HepG2 (cell line): ENCODE measurements at regions not wholly inside any gene's neighbourhood (a gene's known extent, or its start where the extent isn't known, plus 50 kb on each side); places are given as distances from the start of the nearest gene placed in this dataset.

Experiments used
- ATAC-seq: fragments of 200-7000 bp; cut with Tn5 transposase; 3 replicates; pipeline ENCODE4 v1.9.1; 2020; ENCODE audit warnings: mild to moderate bottlenecking, moderate library complexity
- BruUV-seq: library from RNA; stranded (reverse); fragments of 400-500 nt; replicated peaks from 2 replicates; lab custom pipeline; 2021; lab: Mats Ljungman, UMichigan
- CTCF ChIA-PET: fragments of 300-600 bp; formaldehyde crosslinking; extraction: SDS; loops from one replicate; lab custom pipeline; 2021; ENCODE audit warnings: low total read pairs, inconsistent platforms, low intra/inter-chr PET ratio; lab: Yijun Ruan, JAX
- POLR2A ChIA-PET: fragments of 350-600 bp; sonication (Branson Sonifier 250); formaldehyde crosslinking; loops from one replicate; lab custom pipeline; 2020; ENCODE audit warnings: antibody characterized with exemption, inconsistent platforms; lab: Yijun Ruan, JAX
- DNase-seq: peaks from one replicate; pipeline ENCODE4 v3.0.0-alpha.2; 2015; ENCODE audit warnings: low spot score
- FAIRE-seq: peaks from 3 replicates; lab custom pipeline; 2011; peaks lifted over from hg19 to GRCh38; lab: Jason Lieb, UNC
- H2AFZ ChIP-seq: one replicate; pipeline ENCODE4 v1.6.1; 2011; ENCODE audit warnings: low read length, inconsistent platforms
- H3K27ac ChIP-seq: fragments of 300-600 bp; 3 replicates; pipeline ENCODE4 v1.8.0; 2011; ENCODE audit warnings: mixed run types, mild to moderate bottlenecking, mixed read lengths, low read length, inconsistent platforms; ENCODE audit not compliant: insufficient read depth; ENCODE audit errors: extremely low read length
- H3K27me3 ChIP-seq, 2 experiments: fragments of 200-600 bp in 1 of 2; 2 replicates in 1 of 2; 3 replicates in 1 of 2; pipeline versions ENCODE4 v1.6.0 to v1.8.0; 2011; ENCODE audit warnings: low read length in 2 of 2, mild to moderate bottlenecking in 2 of 2, moderate library complexity in 2 of 2, inconsistent platforms in 1 of 2; ENCODE audit not compliant: insufficient read depth in 2 of 2, control insufficient read depth in 1 of 2
- H3K36me3 ChIP-seq, 2 experiments: fragments of 200-600 bp in 1 of 2; replicated peaks in 1 of 2; 2 replicates in 1 of 2; 3 replicates in 1 of 2; pipeline versions ENCODE4 v1.5.1 to v1.8.0; 2011; ENCODE audit warnings: low read length in 2 of 2, inconsistent platforms in 1 of 2; ENCODE audit not compliant: insufficient read depth in 2 of 2, control insufficient read depth in 1 of 2
- H3K4me1 ChIP-seq: 2 replicates; pipeline ENCODE4 v1.5.1; 2012; ENCODE audit warnings: low read length, inconsistent platforms; ENCODE audit not compliant: insufficient read depth
- H3K4me2 ChIP-seq: 2 replicates; pipeline ENCODE4 v1.6.0; 2011; ENCODE audit warnings: low read depth, low read length, inconsistent platforms
- H3K4me3 ChIP-seq, 3 experiments: fragments of 200-600 bp in 1 of 3; sonication (generic), shearing (Covaris generic) in 1 of 3; replicated peaks in 1 of 3; 2 replicates each; pipeline ENCODE4 v1.5.1; 2011 to 2016; ENCODE audit warnings: low read length in 3 of 3, inconsistent platforms in 2 of 3, low read depth in 2 of 3, mild to moderate bottlenecking in 2 of 3, control low read depth in 1 of 3, mixed read lengths in 1 of 3; ENCODE audit not compliant: insufficient read depth in 1 of 3
- H3K79me2 ChIP-seq: one replicate; pipeline ENCODE4 v1.6.1; 2011; ENCODE audit warnings: low read length, inconsistent platforms; ENCODE audit not compliant: insufficient read depth
- H3K9ac ChIP-seq: 2 replicates; pipeline ENCODE4 v1.6.0; 2011; ENCODE audit warnings: mild to moderate bottlenecking, low read depth, low read length, inconsistent platforms; ENCODE audit not compliant: insufficient read depth
- H3K9me3 ChIP-seq: 2 replicates; pipeline ENCODE4 v1.5.1; 2012; ENCODE audit warnings: mild to moderate bottlenecking, low read length
- H4K20me1 ChIP-seq: 2 replicates; pipeline ENCODE4 v1.6.0; 2011; ENCODE audit warnings: inconsistent platforms, mild to moderate bottlenecking, low read length, moderate library complexity; ENCODE audit not compliant: insufficient read depth
- CTCF ChIP-seq: sonication (generic); formaldehyde crosslinking; IDR thresholded peaks from 2 replicates; pipeline ENCODE4 v1.5.0; 2020; ENCODE audit warnings: mild to moderate bottlenecking, missing genetic modification reagents, moderate library complexity
- HDAC6 ChIP-seq: fragments of 200-600 bp; sonication (generic); IDR thresholded peaks from 2 replicates; pipeline ENCODE4 v1.7.0; 2017; ENCODE audit warnings: mild to moderate bottlenecking, antibody characterized with exemption, low read length, low read depth
- MXD1 ChIP-seq: sonication (generic); formaldehyde crosslinking; IDR thresholded peaks from 2 replicates; pipeline ENCODE4 v1.4.0; 2020; ENCODE audit warnings: mild to moderate bottlenecking, missing genetic modification reagents
- NCOA2 ChIP-seq: sonication (generic); formaldehyde crosslinking; IDR thresholded peaks from 2 replicates; pipeline ENCODE4 v1.8.0; 2022; ENCODE audit warnings: inconsistent platforms
- ZFP1 ChIP-seq: IDR thresholded peaks from 2 replicates; pipeline ENCODE4 v1.6.1; 2016
- ZFP37 ChIP-seq: sonication (generic); formaldehyde crosslinking; IDR thresholded peaks from 2 replicates; pipeline ENCODE4 v1.4.0; 2020; ENCODE audit warnings: missing genetic modification reagents, borderline replicate concordance
- ZNF44 ChIP-seq: sonication (generic); formaldehyde crosslinking; IDR thresholded peaks from 2 replicates; pipeline ENCODE4 v1.5.1; 2020; ENCODE audit warnings: mild to moderate bottlenecking, missing genetic modification reagents
- ZNF513 ChIP-seq: sonication (generic); formaldehyde crosslinking; conservative IDR thresholded peaks from 2 replicates; pipeline ENCODE4 v1.5.0; 2020; ENCODE audit warnings: missing genetic modification reagents
- ZNF550 ChIP-seq: sonication (generic); formaldehyde crosslinking; IDR thresholded peaks from 2 replicates; pipeline ENCODE4 v1.4.0; 2020; ENCODE audit warnings: mild to moderate bottlenecking, missing genetic modification reagents, borderline replicate concordance
- WGBS: methylation state at CpG from one replicate; pipeline ENCODE4 v1.1.6; 2017; ENCODE audit warnings: low lambda C conversion rate; 5-methylcytosine and 5-hydroxymethylcytosine counted together
- in situ Hi-C: cut with HindIII; loops from 2 replicates; pipeline ENCODE4 v1.10.0; 2017; ENCODE audit warnings: low pct_unique_long_range_greater_than_20kb; ENCODE audit not compliant: extremely low pct_ligation_motif_present
- intact Hi-C: fragments of 100-400 bp; cut with micrococcal nuclease; formaldehyde crosslinking; loops from one replicate; pipeline ENCODE4 v1.10.0; 2022; ENCODE audit not compliant: unreplicated experiment

GRCh38 chr3:194197981-194198695, 62.2 kb downstream of the HES1 start:
- Histone ChIP-seq H3K4me2 (no peak overlapping the region), H3K4me1 (no peaks in the 10 kb centered on the region), H3K79me2 (no peaks in the 10 kb centered on the region), H3K27me3 (peaks cover 1 to 24% of the 10 kb centered on the region in 2 experiments; a peak in 3 of 5 replicates), H3K9ac (no peak overlapping the region), H3K4me3 (no peak overlapping the region), H3K27ac (no peak overlapping the region), H3K36me3 (no peaks in the 10 kb centered on the region), H3K9me3 (no peaks in the 10 kb centered on the region), H4K20me1 (no peaks in the 10 kb centered on the region), H2AFZ (no peak overlapping the region)
- CTCF ChIA-PET: no interaction called here
- DNase-seq: no peak
- intact Hi-C loops: no loop called here
- BruUV-seq: no TSS peak
- POLR2A ChIA-PET: no interaction called here
- ATAC-seq: no peak
- TF ChIP-seq ZFP1 (no peak), CTCF (CRISPR knock-in tag) (no peak), ZNF44 (CRISPR knock-in tag) (no peak), ZFP37 (CRISPR knock-in tag) (no peak), MXD1 (CRISPR knock-in tag) (no peak)
- FAIRE-seq: no peak
- in situ Hi-C loops: no loop called here
- WGBS: 44% methylated on average over 9 of the region's 9 CpGs

- intact Hi-C loops: no loop called here
Observed at GRCh38 chr3:194198938-194199337, 63.0 kb downstream of the HES1 start.

More at GRCh38 chr3:194198938-194199337, 63.0 kb downstream of the HES1 start:
- ChIA-PET POLR2A (no interaction called here), CTCF (no interaction called here)
- no peak for DNase-seq
- no peaks in the 10 kb centered on the region for H3K79me2 ChIP-seq
- no peaks in the 10 kb centered on the region for H4K20me1 ChIP-seq
- FAIRE-seq: no peak
- TF ChIP-seq ZNF550 (CRISPR knock-in tag) (no peak), HDAC6 (no peak), NCOA2 (no peak), ZNF513 (CRISPR knock-in tag) (no peak)
- H2AFZ ChIP-seq: no peak overlapping the region
- in situ Hi-C loops: no loop called here
- H3K4me3 ChIP-seq: no peak overlapping the region
- no peak overlapping the region for H3K27ac ChIP-seq
- no peaks in the 10 kb centered on the region for H3K36me3 ChIP-seq
- no peak for ATAC-seq
- no peaks in the 10 kb centered on the region for H3K9me3 ChIP-seq
- no peak overlapping the region for H3K4me2 ChIP-seq
- no peaks in the 10 kb centered on the region for H3K4me1 ChIP-seq
- no peak overlapping the region for H3K9ac ChIP-seq
- no TSS peak for BruUV-seq
- 9% methylated on average over 3 of the region's 3 CpGs for WGBS
- H3K27me3 ChIP-seq: peaks cover 3 to 32% of the 10 kb centered on the region in 2 experiments; a peak in 4 of 5 replicates
